GM21529 (cell line): ENCODE measurements at regions not wholly inside any gene's neighbourhood (a gene's known extent, or its start where the extent isn't known, plus 50 kb on each side); places are given as distances from the start of the nearest gene placed in this dataset.

Source experiments
- ATAC-seq: cut with Tn5 transposase; IDR thresholded peaks from one replicate; pipeline ENCODE4 v1.9.1; 2021; ENCODE audit not compliant: unreplicated experiment

GRCh38 chr1:101153692-101154091 lies 83.1 kb upstream of the S1PR1 start:
- ATAC-seq = no peak

- ATAC-seq = no peak
Measured at GRCh38 chr1:101152633-101153032, 84.2 kb upstream of the S1PR1 start.

GRCh38 chr1:101151286-101151685 lies 85.5 kb upstream of the S1PR1 start:
- no peak for ATAC-seq

GRCh38 chr1:101150670-101151069 lies 86.1 kb upstream of the S1PR1 start:
- ATAC-seq = no peak

- no peak for ATAC-seq
Measured at GRCh38 chr1:101150266-101150665, 86.6 kb upstream of the S1PR1 start.

- ATAC-seq = no peak
Measured at GRCh38 chr1:101148980-101149379, 87.8 kb upstream of the S1PR1 start.

- ATAC-seq = no peak
Measured at GRCh38 chr1:101147381-101147780, 89.4 kb upstream of the S1PR1 start.

GRCh38 chr1:101145449-101145820 lies 91.4 kb upstream of the S1PR1 start:
- ATAC-seq = no peak

GRCh38 chr1:101144671-101145448 lies 92.0 kb upstream of the S1PR1 start:
- no peak for ATAC-seq

GRCh38 chr1:101142244-101142643 lies 94.6 kb upstream of the S1PR1 start:
- no peak for ATAC-seq

- ATAC-seq = no peak
Measured at GRCh38 chr1:101141376-101141775, 95.4 kb upstream of the S1PR1 start.

- ATAC-seq = no peak
Measured at GRCh38 chr1:101139821-101140718, 96.7 kb upstream of the S1PR1 start.

GRCh38 chr1:101139130-101139529 lies 97.7 kb upstream of the S1PR1 start:
- ATAC-seq = no peak

- ATAC-seq = peak; percentile 24
Measured at GRCh38 chr1:101137144-101138126, 99.4 kb upstream of the S1PR1 start.

GRCh38 chr1:101136739-101137138 lies 100.1 kb upstream of the S1PR1 start:
- ATAC-seq = peak; percentile 75

- ATAC-seq = no peak
Measured at GRCh38 chr1:101136271-101136670, 100.5 kb upstream of the S1PR1 start.

- no peak for ATAC-seq
Measured at GRCh38 chr1:101135526-101135925, 101.3 kb upstream of the S1PR1 start.

- no peak for ATAC-seq
Measured at GRCh38 chr1:101131239-101131843, 105.5 kb upstream of the S1PR1 start.

- ATAC-seq = no peak
Measured at GRCh38 chr1:101130673-101131072, 105.1 kb upstream of the DPH5 start.

GRCh38 chr1:101128846-101129245 lies 103.3 kb upstream of the DPH5 start:
- no peak for ATAC-seq
